Parathyroid adenoma (tissue), 2 donors: ENCODE measurements at regions not wholly inside any gene's neighbourhood (a gene's known extent, or its start where the extent isn't known, plus 50 kb on each side); places are given as distances from the start of the nearest gene placed in this dataset.

Experiments used
- H2AFZ ChIP-seq: fragments of 300-600 bp; sonication (generic); one replicate; pipeline ENCODE4 v1.7.0; 2017; ENCODE audit warnings: antibody characterized with exemption, mild to moderate bottlenecking
- H3K27ac ChIP-seq: fragments of 300-600 bp; sonication (generic); one replicate; pipeline ENCODE4 v1.7.0; 2017
- H3K27me3 ChIP-seq: fragments of 300-600 bp; sonication (generic); one replicate; pipeline ENCODE4 v1.7.0; 2017; ENCODE audit warnings: low read length; ENCODE audit not compliant: control insufficient read depth, insufficient read depth
- H3K36me3 ChIP-seq: fragments of 300-600 bp; sonication (generic); one replicate; pipeline ENCODE4 v1.7.0; 2017; ENCODE audit warnings: low read length; ENCODE audit not compliant: control insufficient read depth, insufficient read depth
- H3K4me1 ChIP-seq: fragments of 300-600 bp; sonication (generic); one replicate; pipeline ENCODE4 v1.7.0; 2017; ENCODE audit warnings: control low read depth
- H3K4me2 ChIP-seq: fragments of 300-600 bp; sonication (generic); one replicate; pipeline ENCODE4 v1.7.0; 2017; ENCODE audit warnings: low read length
- H3K4me3 ChIP-seq: fragments of 300-600 bp; sonication (generic); one replicate; pipeline ENCODE4 v1.7.0; 2017; ENCODE audit warnings: low read depth, low read length
- H3K79me2 ChIP-seq: fragments of 300-600 bp; sonication (generic); one replicate; pipeline ENCODE4 v1.7.0; 2017; ENCODE audit warnings: control low read depth
- H3K9ac ChIP-seq: fragments of 300-600 bp; sonication (generic); one replicate; pipeline ENCODE4 v1.7.0; 2017; ENCODE audit warnings: mild to moderate bottlenecking
- H3K9me3 ChIP-seq: fragments of 300-600 bp; sonication (generic); one replicate; pipeline ENCODE4 v1.7.0; 2017; ENCODE audit warnings: low read length; ENCODE audit not compliant: control insufficient read depth
- CTCF ChIP-seq: fragments of 300-600 bp; sonication (generic); IDR thresholded peaks from one replicate; pipeline ENCODE4 v1.7.0; 2017; ENCODE audit warnings: antibody characterized with exemption, mild to moderate bottlenecking
- donor health status: primary hyperparathyroidism.

- no peaks in the 10 kb centered on the region for H3K4me1 ChIP-seq
- TF ChIP-seq CTCF = no peak
- H3K36me3 ChIP-seq = no peaks in the 10 kb centered on the region
- H3K9ac ChIP-seq = no peak overlapping the region
- no peak overlapping the region for H3K4me3 ChIP-seq
- no peak overlapping the region for H3K27ac ChIP-seq
- no peaks in the 10 kb centered on the region for H3K27me3 ChIP-seq
- no peaks in the 10 kb centered on the region for H3K9me3 ChIP-seq
- H2AFZ ChIP-seq = no peak overlapping the region
- H3K4me2 ChIP-seq = no peak overlapping the region
- no peaks in the 10 kb centered on the region for H3K79me2 ChIP-seq
These were observed 163.3 kb downstream of the QRSL1 start for GRCh38 chr6:106792536-106793236.

DNA sequence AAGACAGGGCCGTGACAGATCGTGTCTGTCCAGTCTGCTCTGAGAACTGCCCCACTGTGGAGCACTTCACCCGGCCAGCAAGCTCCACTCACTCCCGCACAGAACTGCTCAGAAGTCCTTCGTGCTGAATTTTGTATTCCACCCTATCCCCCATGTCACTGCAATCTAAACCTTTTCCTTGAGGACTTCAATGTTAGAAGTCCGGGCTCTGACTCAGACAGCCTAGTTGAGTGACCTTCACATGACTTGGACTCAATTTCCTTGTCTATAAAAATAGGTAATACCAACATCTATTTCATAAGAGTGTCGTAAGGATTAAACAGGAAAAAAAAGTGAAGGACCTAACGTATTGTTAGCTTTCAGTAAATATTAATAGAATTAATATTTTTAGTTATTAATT, 161.6 kb downstream of the QRSL1 start:
- no peak overlapping the region for H3K9ac ChIP-seq
- TF ChIP-seq CTCF = no peak
- no peak overlapping the region for H3K4me3 ChIP-seq
- no peaks in the 10 kb centered on the region for H3K4me1 ChIP-seq
- no peaks in the 10 kb centered on the region for H3K27me3 ChIP-seq
- no peak overlapping the region for H3K27ac ChIP-seq
- H3K79me2 ChIP-seq = no peaks in the 10 kb centered on the region
- no peaks in the 10 kb centered on the region for H3K36me3 ChIP-seq
- H3K4me2 ChIP-seq = no peak overlapping the region
- H3K9me3 ChIP-seq = no peaks in the 10 kb centered on the region
- no peak overlapping the region for H2AFZ ChIP-seq

- Histone ChIP-seq H3K27ac (no peak overlapping the region), H3K79me2 (no peaks in the 10 kb centered on the region), H3K4me3 (no peak overlapping the region), H3K9me3 (no peaks in the 10 kb centered on the region), H2AFZ (no peak overlapping the region), H3K4me2 (no peak overlapping the region), H3K9ac (no peak overlapping the region), H3K36me3 (no peaks in the 10 kb centered on the region), H3K27me3 (no peaks in the 10 kb centered on the region), H3K4me1 (no peaks in the 10 kb centered on the region)
- no peak for TF ChIP-seq CTCF
These were observed 160.9 kb downstream of the QRSL1 start for GRCh38 chr6:106790149-106790770.

- Histone ChIP-seq H3K9ac (no peak overlapping the region), H2AFZ (no peak overlapping the region), H3K27me3 (no peaks in the 10 kb centered on the region), H3K79me2 (no peaks in the 10 kb centered on the region), H3K4me3 (no peak overlapping the region), H3K36me3 (no peaks in the 10 kb centered on the region), H3K9me3 (no peaks in the 10 kb centered on the region), H3K27ac (no peak overlapping the region), H3K4me2 (no peak overlapping the region), H3K4me1 (no peaks in the 10 kb centered on the region)
- no peak for TF ChIP-seq CTCF
These were observed 160.2 kb downstream of the QRSL1 start for GRCh38 chr6:106789428-106790148.
